ENCODE measurements at regions not wholly inside any gene's neighbourhood (a gene's known extent, or its start where the extent isn't known, plus 50 kb on each side); places are given as distances from the start of the nearest gene placed in this dataset.
"Not testable (repeated sequence)": the region's sequence is repeated elsewhere in the genome, so short reads cannot be mapped to it uniquely, and the experiment has no call there.

DNA sequence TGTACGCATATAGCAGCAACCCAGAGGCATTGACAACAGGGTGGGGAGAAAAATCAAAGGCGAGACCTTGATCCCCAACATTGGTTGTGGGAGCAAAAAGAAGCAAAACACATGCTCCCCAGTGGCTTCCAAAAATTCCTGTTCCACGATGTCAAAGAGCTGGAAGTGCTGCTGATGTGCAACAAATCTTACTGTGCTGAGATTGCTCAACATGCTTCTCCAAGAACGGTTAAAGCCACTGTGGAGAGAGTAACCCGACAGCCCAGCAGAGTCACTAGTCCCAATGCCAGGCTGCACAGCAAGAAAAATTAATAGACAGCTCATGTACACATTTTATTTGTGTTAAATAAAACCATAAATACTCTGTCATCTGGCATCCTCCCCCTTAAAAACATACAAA lies 179.9 kb upstream of the PFN2 start:
- DNase-seq: no peak

DNA sequence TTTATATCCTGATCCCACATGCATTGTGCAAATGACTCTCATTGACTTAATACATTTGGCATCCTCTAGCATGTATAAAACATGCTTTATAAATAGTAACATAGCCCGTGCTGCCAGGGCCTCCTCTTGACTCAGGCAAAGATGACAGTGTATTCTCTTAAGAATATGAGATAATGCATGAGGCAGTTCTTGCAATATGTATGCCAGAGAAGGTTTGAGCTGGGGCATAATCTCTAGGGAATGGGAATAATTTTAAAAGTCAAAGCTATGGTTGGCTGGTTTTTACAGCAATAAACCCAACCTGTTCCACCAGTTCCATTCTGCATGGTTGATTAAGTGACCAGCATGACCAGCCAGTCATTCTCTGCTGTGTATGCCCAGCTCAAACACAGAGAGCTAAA lies 179.0 kb upstream of the PFN2 start:
- no peak for DNase-seq

GRCh38 chr3:150148227-150148626 lies 177.5 kb upstream of the PFN2 start:
- DNase-seq: no peak

GRCh38 chr3:150147776-150148175 lies 177.1 kb upstream of the PFN2 start:
- DNase-seq: no peak

DNA sequence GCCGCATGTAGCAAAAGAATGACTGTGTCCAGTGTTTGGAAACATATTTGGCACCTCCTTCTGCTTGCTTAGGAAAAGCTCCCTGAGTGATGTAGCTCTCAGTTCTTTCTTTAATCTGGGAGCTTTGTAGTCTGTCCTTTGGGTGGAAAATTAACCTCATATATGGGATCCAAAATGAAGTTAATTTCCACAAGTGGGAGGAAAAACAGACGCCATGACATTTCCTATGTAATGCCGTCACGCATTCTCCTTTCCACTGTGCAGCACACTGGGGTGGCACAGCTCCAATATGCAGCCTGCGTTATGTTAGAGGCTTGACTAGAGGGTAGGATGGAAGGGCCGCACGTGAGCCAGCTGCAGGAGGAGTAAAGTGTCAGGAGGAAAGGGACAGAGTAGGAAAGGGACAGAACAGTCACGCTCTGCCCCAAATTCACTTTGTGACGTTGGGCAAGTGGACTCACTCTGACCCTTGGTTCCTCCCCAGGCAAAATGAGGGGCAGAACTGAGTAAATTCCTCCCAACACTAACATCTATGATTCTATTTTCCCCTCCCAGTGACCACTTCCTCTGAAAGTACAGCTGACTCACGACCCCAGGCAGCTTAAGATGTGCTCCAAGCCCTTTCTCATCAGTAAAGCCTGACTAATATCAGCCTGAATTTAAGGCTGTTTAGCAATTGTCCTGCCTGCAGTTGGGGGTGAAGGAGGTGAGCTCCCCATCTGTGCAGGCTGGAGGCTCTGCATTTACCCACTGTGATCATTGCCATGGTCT lies 176.5 kb upstream of the PFN2 start:
- no peak for DNase-seq

DNA sequence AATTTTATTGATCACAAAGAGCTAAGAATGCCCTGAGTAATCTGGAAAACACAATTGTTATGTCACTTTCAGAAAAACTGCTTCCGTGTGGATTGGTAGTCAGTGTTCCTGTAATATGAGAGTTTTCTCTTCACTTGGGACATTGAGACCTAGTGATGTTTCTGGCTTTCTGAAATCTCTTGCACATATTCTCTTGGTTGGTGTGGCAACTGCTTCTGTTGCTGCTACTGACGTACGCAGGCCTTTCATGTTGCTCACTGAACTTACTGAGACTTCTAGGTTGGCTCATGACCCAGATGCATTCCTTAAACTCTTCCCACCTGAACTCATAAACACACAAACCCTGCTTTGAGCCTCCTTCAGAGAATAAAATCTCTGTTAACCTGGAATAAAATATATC lies 175.0 kb upstream of the PFN2 start:
- DNase-seq: no peak

DNA sequence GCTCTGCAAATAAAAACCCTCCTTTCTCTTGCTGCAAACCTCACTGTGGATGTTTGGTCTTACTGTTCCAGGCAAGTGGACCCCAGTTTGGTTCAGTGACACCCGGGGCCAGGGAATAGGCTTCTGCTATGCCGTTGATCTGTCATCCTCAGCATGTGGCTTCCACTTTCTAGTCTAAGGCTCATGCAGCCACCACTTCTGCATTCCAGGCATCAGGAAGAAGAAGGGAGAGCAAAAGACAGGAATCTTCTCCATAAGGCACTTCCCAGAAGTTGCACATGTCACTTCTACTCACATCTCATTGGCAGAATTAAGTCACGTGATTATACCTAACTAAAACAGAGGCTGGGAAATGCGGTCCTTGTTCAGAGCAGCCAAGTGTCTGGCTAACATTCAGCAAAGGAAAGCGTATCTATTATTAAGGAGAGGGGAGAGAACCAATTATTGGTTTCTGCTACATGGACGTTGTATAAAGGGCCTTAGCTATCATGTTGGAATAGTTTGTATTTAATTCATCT lies 173.6 kb upstream of the PFN2 start:
- no peak for DNase-seq

DNA sequence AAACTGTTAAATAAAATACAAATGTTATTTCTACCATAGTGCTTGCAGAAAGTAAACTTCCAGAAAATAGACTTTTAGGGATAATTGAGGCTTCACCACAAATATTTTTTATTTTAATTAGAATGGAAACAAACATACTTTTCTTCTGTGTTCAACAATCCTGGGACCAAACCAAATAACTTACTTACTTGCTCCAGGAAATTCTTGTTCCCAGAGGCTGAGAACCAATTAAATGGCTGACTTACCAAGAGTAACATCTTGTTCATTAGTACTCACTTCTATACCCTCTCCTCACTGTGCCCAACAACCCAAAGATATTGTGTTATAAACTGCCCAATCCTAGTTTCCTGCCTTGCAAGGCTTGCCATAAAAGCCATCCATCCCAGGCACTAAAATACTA lies 172.2 kb upstream of the PFN2 start:
- DNase-seq: no peak

DNA sequence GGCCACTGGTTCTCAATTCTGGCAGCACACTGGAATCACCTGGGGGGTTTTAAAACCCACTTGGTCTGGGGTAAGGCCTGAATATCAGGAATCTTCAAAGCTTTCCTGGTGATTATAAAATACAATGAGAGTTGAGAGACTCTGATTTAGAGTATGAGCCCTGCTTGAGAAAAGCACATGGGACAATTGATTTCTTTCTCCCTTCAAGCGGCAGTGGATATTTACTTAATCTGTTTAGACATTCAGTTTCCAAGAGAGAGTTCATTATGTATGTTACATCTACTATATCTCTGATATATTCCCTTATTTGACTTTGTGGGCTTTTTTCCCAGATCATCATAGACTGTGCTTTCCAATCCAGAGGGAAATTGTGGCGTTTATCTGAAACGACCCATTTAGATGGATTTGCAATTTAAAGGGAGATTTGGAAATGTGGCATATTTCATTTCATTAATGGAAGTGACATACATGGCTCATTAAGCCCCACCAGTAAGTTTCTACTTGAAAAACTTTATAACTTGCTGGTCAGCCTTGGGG lies 171.2 kb upstream of the PFN2 start:
- no peak for DNase-seq

- DNase-seq: no peak
Measured at GRCh38 chr3:150140614-150141321, 170.1 kb upstream of the PFN2 start.

- DNase-seq: no peak
Measured at GRCh38 chr3:150138824-150139223, 168.1 kb upstream of the PFN2 start.

GRCh38 chr3:150136242-150136641 lies 165.5 kb upstream of the PFN2 start:
- no peak for DNase-seq

DNA sequence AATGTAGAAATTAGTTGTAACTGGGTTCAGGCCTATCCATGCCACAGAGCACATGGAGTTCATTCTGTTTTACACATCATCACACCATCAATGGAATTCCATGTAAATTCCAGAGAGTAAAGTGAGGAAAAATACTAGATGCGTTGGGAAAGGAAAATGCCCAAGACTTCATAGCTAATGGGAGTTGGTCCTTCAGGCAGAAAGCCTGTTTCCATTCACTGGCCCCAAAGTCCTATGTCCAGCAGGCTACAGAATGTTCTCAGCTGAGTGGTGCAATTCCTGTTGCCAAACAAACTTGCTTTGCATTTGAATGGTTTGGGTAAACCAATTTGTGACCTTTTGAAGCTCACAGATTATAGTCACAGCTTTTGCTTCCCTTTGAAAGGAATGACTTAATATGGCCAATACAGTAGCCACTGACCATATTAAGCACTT lies 164.6 kb upstream of the PFN2 start:
- DNase-seq: no peak

DNA sequence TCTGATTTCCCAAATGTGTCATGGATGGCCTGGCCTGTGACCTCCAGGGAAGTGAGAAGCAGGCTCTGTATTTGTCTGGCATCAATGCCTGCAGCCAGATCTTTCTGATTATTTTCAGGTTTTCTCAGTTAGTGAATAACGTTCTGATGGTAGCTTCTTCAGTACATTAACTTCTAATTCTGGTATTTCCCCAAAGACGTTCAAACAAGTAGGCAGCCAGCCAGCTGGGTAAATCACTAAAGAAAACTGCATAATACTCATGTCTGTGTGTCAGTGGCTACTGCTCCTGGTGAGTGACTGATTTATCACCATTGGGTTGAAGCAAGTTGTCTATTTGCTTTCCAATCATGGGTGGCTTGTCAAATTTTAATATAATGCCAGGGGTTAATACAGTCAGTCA lies 162.6 kb upstream of the PFN2 start:
- DNase-seq: no peak

DNA sequence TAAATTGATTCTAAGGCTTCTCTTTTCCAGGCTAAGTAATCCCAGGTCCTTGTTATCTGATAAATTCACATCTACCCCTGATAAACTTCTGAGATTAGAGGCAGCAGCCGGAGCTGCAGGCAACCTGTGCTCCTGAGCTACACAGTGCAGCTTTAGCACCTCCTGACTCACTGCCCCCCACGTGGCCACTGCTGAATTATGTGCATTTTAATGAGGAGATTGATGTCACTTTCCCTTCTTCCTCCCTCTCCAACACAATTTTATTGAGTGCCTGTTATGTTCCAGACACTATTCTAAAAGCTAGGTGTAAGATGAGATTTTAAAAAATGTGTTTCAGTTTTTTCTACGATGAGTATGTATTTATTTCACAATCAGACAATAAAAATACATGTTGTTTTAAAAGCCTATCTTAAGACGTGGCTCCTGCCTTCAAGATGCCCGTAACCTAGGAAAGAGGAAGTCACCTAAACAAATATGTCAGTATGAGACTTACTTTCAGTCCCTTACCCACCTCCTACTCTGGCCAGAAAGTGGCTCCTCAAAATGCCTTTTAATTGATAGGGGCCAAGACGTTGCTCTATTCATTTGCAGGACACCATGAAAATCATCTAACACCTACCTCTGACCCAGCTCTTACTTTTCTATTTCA lies 161.5 kb upstream of the PFN2 start:
- DNase-seq: no peak

DNA sequence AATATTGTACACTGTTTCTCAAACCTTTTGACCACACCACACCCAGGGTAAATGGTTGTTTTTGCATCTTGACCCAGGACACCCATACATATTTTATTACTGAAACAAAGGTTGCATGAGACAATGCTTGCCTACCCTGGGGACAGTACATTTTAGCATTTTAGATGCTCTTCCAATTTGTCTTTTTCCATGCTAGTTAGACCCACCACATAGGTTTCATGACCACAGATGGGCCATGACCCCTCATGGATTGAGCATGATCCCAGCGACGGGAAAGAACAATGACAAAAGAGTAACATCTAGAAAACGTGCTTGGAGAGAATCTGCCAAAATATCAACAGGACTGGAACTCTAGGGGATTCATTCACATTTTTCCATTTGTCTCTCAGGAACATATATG lies 161.0 kb upstream of the PFN2 start:
- no peak for DNase-seq

- DNase-seq: no peak
Measured at GRCh38 chr3:150130404-150131100, 159.9 kb upstream of the PFN2 start.

DNA sequence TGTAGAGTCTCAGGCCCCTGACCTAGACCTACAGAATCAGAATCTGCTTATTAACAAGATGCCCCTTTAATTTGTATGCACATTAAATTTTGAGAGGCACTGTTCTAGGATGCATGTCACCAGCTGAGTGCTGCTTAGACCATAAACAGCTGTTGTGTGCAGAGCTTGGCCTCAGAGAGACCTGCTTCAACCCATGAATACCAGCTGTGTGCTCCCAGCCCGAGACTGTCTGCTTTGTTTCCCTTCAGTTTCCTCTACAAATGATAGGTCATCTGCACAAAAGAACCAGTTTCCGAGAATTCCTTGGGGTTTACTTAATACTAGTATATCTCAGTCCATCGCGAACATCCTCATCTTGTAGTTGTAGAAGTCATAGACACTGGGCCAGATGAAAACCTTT lies 158.5 kb upstream of the PFN2 start:
- DNase-seq: no peak

DNA sequence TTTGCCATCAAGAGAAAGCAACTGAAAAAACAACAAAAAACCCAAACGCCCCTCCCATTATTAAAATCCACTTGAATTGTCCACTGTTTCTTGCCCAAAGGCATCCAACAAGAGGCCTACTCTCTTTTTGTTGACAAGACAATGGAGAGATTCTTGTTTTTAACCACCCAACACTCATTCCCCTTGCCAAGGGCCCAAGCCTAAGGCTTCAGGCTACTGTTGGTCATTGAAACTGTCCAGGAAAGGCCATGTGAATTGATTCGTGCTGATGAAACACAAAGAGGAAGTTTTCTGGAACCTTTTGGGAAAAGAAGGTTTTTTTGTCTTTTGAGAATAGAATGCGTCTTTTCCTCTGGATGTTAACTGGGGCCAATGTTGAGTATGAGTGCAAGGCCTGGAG lies 157.4 kb upstream of the PFN2 start:
- DNase-seq: no peak

GRCh38 chr3:150127011-150127490 lies 156.4 kb upstream of the PFN2 start:
- no peak for DNase-seq

- DNase-seq: no peak
Measured at GRCh38 chr3:150124142-150124541, 153.4 kb upstream of the PFN2 start.

DNA sequence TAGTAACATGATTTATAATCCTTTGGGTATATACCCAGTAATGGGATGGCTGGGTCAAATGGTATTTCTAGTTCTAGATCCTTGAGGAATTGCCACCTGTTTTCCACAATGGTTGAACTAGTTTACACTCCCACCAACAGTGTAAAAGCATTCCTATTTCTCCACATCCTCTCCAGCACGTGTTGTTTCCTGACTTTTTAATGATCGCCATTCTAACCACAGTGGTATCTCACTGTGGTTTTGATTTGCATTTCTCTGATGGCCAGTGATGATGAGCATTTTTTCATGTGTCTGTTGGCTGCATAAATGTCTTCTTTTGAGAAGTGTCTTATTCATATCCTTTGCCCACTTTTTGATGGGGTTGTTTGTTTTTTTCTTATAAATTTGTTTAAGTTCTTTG lies 152.6 kb upstream of the PFN2 start:
- not testable (repeated sequence) for DNase-seq

GRCh38 chr3:150118219-150118618 lies 147.5 kb upstream of the PFN2 start:
- DNase-seq: no peak
